Esophagus muscularis mucosa (tissue), 3 donors: ENCODE measurements at regions not wholly inside any gene's neighbourhood (a gene's known extent, or its start where the extent isn't known, plus 50 kb on each side); places are given as distances from the start of the nearest gene placed in this dataset.

Source experiments
- CTCF ChIP-seq, 3 experiments: fragments of 200-600 bp in 2 of 3; fragments of 450-650 bp in 1 of 3; sonication (generic) in 2 of 3; IDR thresholded peaks; one replicate each; pipeline ENCODE4 v1.5.1; 2017 to 2019; ENCODE audit warnings: antibody characterized with exemption in 3 of 3, mild to moderate bottlenecking in 2 of 3, moderate library complexity in 1 of 3
- POLR2A ChIP-seq: fragments of 450-650 bp; IDR thresholded peaks from one replicate; pipeline ENCODE4 v1.6.1; 2017; ENCODE audit warnings: antibody characterized with exemption, moderate library complexity, mild to moderate bottlenecking, low read depth
- POLR2AphosphoS5 ChIP-seq, 2 donors: sonication (generic); formaldehyde crosslinking; IDR thresholded peaks; one replicate each; pipeline ENCODE4 v1.6.1; 2017; ENCODE audit warnings: antibody characterized with exemption in 2 of 2

GRCh38 chr17:79463421-79464317 lies 147.2 kb downstream of the RBFOX3 start:
- TF ChIP-seq CTCF (IDR thresholded peaks at IDR 0.05): no peak
- no peak for TF ChIP-seq POLR2A
- no peak for TF ChIP-seq POLR2AphosphoS5 (IDR thresholded peaks at IDR 0.05)
